ENCODE measurements at regions not wholly inside any gene's neighbourhood (a gene's known extent, or its start where the extent isn't known, plus 50 kb on each side); places are given as distances from the start of the nearest gene placed in this dataset.

DNA sequence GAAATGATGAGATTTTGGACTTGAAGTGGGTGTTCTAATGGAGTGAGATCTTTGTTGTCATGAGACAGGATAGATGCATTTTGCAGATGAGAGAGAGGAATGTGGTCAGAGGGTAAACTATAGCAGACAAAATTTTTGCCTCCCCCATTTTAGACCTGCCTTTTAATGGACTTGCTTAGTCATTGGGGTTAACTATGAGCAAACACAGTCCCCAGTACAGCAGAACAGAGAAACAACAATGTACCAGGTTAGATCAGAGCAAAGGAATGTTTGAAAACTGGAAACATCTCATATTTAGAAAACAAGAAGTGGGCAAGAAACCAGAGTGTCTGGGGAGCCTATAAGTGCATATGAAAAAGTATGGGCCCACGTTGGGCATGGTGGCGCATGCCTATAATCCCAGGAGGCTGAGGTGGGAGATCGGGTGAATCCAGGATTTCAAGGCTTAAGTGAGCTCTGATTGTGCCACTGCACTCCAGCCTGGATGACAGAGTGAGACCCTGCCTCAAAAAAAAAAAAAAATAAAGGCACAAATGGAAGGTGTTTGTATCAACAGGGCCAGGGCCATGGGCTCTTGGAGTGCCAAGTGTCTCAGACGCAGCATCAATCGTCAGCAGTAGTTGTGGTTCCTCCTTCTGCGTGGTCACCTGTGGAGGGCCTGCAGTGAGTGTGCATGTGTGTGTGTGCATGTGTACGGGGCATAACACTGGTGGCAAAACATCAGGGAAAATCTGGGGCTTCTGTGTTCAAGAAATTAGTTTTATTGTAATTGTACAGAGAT lies 214.4 kb upstream of the S1PR3 start:
- H3K4me3 ChIP-seq = no peak overlapping the region
- no peak overlapping the region for H3K27ac ChIP-seq
- no peaks in the 10 kb centered on the region for H3K9me3 ChIP-seq
- ATAC-seq (no peak), DNase-seq (no peak)
- intact Hi-C loops (cut with DNase I) = no loop called here
- H3K36me3 ChIP-seq (replicated peaks in 1 of 2; ENCODE audit: insufficient read depth in 1 of 2, low read depth in 2 of 2) = no peaks in the 10 kb centered on the region
- H3K4me1 ChIP-seq = no peaks in the 10 kb centered on the region
- TF ChIP-seq CTCF (IDR thresholded peaks at IDR 0.05) = no peak
- no peak for TF ChIP-seq POLR2A (IDR thresholded peaks at IDR 0.05)
- WGBS, 2 donors = 78 to 80% methylated on average over 7 of the region's 7 CpGs
- no peaks in the 10 kb centered on the region for H3K27me3 ChIP-seq

GRCh38 chr9:88777498-88778312 lies 213.6 kb upstream of the S1PR3 start:
- no peaks in the 10 kb centered on the region for H3K4me1 ChIP-seq
- WGBS, 2 donors = 76 to 78% methylated on average over 12 of the region's 12 CpGs
- ATAC-seq = no peak

GRCh38 chr9:88781628-88782391 lies 209.5 kb upstream of the S1PR3 start:
- Histone ChIP-seq H3K9me3 (no peaks in the 10 kb centered on the region), H3K4me1 (no peaks in the 10 kb centered on the region), H3K36me3 (replicated peaks in 1 of 2; ENCODE audit: insufficient read depth in 1 of 2, low read depth in 2 of 2) (no peaks in the 10 kb centered on the region), H3K27me3 (no peaks in the 10 kb centered on the region), H3K27ac (peak overlapping the region in 1 of 4 donors; percentile 5), H3K4me3 (no peak overlapping the region)
- DNase-seq (peak in 2 of 4 donors; percentile 39 to 48), ATAC-seq (peak; percentile 55)
- 48 to 58% methylated on average over 7 of the region's 7 CpGs for WGBS, 2 donors
- TF ChIP-seq POLR2A (IDR thresholded peaks at IDR 0.05) (no peak), CTCF (IDR thresholded peaks at IDR 0.05) (peak in 2 of 7 experiments; percentile 16 to 34)
- intact Hi-C loops (cut with DNase I) = no loop called here

More at GRCh38 chr9:88777498-88778312, 213.6 kb upstream of the S1PR3 start:
- TF ChIP-seq CTCF (IDR thresholded peaks at IDR 0.05) (no peak), POLR2A (IDR thresholded peaks at IDR 0.05) (no peak)
- Histone ChIP-seq H3K27ac (peak overlapping the region in 1 of 4 donors; percentile 17), H3K9me3 (no peaks in the 10 kb centered on the region), H3K36me3 (replicated peaks in 1 of 2; ENCODE audit: insufficient read depth in 1 of 2, low read depth in 2 of 2) (no peaks in the 10 kb centered on the region), H3K27me3 (no peaks in the 10 kb centered on the region), H3K4me3 (no peak overlapping the region)
- intact Hi-C loops (cut with DNase I) = no loop called here
- peak in 2 of 4 donors; percentile 7 to 18 for DNase-seq

- 70 to 78% methylated on average over 10 of the region's 10 CpGs for WGBS, 2 donors
- H3K9me3 ChIP-seq = no peaks in the 10 kb centered on the region
- intact Hi-C loops (cut with DNase I) = no loop called here
- H3K4me1 ChIP-seq = no peaks in the 10 kb centered on the region
- H3K27me3 ChIP-seq = no peaks in the 10 kb centered on the region
- DNase-seq (no peak), ATAC-seq (no peak)
- H3K4me3 ChIP-seq = no peak overlapping the region
- TF ChIP-seq POLR2A (IDR thresholded peaks at IDR 0.05) (no peak), CTCF (IDR thresholded peaks at IDR 0.05) (no peak)
- no peak overlapping the region for H3K27ac ChIP-seq
- no peaks in the 10 kb centered on the region for H3K36me3 ChIP-seq (replicated peaks in 1 of 2; ENCODE audit: insufficient read depth in 1 of 2, low read depth in 2 of 2)
These were observed 208.1 kb upstream of the S1PR3 start for GRCh38 chr9:88782931-88783710.

Data from body of pancreas (tissue), 4 donors.